ENCODE measurements at regions not wholly inside any gene's neighbourhood (a gene's known extent, or its start where the extent isn't known, plus 50 kb on each side); places are given as distances from the start of the nearest gene placed in this dataset.

DNA sequence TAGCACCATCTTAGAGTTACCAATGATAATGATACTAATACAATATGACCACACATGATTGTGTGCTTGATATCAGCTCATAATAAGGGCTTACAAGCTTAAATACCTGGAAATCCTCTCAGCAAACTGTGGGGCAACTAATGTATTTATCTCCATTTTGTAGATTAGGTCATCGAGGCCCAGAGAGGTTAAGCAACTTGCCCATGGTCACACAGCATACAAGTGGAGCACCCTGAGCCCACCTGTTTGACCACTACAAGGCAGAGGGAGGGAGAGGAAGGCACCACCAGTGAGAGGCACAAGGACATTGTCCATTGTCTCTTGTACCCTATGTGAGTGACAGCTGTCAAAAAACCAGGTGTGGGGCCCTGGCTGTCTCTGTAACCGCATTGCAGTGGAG lies 123.7 kb downstream of the MIAT start:
- peaks cover 0 to 6% of the 10 kb centered on the region in 2 donors for H3K9me3 ChIP-seq
- no peaks in the 10 kb centered on the region for H3K27me3 ChIP-seq
- DNase-seq (ENCODE audit: low spot score): no peak
- peaks cover 12% of the 10 kb centered on the region for H3K36me3 ChIP-seq
- peaks cover 0 to 8% of the 10 kb centered on the region in 2 donors for H3K4me1 ChIP-seq
- H3K27ac ChIP-seq: no peak overlapping the region
- TF ChIP-seq, protein P1, sequence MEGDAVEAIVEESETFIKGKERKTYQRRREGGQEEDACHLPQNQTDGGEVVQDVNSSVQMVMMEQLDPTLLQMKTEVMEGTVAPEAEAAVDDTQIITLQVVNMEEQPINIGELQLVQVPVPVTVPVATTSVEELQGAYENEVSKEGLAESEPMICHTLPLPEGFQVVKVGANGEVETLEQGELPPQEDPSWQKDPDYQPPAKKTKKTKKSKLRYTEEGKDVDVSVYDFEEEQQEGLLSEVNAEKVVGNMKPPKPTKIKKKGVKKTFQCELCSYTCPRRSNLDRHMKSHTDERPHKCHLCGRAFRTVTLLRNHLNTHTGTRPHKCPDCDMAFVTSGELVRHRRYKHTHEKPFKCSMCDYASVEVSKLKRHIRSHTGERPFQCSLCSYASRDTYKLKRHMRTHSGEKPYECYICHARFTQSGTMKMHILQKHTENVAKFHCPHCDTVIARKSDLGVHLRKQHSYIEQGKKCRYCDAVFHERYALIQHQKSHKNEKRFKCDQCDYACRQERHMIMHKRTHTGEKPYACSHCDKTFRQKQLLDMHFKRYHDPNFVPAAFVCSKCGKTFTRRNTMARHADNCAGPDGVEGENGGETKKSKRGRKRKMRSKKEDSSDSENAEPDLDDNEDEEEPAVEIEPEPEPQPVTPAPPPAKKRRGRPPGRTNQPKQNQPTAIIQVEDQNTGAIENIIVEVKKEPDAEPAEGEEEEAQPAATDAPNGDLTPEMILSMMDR (IDR thresholded peaks at IDR 0.05): no peak
- H3K4me3 ChIP-seq: no peak overlapping the region

DNA sequence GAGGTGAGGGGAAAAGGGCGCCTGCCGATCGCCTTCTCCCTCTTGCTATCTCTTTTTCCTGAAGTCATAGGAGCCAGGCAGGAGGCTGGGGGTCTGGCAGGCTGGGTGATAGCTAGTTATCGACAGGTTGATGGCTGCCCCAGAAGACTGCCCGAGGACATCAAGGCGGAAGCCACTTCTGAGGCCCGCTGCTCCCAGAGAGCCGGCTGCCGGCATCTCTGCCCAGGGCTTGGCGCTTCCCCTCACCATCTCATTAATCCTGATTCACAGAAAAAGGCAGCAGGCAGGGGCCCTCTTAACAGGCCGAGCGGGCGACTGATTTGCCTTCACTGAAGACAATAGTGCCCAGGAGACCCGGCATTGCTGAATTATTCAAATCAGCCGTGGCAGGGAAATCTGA lies 124.2 kb downstream of the MIAT start:
- Histone ChIP-seq H3K4me3 (no peak overlapping the region), H3K27ac (no peak overlapping the region), H3K27me3 (no peaks in the 10 kb centered on the region), H3K4me1 (peaks cover 0 to 8% of the 10 kb centered on the region in 2 donors), H3K36me3 (peaks cover 12% of the 10 kb centered on the region), H3K9me3 (peaks cover 0 to 6% of the 10 kb centered on the region in 2 donors)
- TF ChIP-seq, protein P1 (IDR thresholded peaks at IDR 0.05): no peak
- DNase-seq (ENCODE audit: low spot score): no peak

DNA sequence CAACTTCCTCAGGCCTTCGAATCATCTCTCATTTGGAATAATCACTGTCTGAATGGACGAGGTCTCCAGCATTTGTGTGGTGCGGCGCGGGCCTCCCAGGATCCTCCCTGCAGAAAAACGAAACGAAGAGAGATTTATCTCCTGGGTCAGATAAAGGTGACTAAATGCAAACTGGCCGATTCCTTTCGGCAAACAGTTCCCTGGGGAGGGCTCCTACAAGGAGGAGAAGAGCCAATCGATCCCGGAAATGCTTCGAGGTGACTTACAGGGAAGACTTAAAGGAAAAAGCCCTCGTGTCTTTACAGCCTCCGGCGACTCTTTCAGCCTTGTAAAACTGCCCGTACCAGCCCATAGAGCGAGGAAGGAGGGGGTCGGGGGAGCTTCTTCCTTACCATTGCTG lies 126.5 kb downstream of the MIAT start:
- no peak for DNase-seq (ENCODE audit: low spot score)
- Histone ChIP-seq H3K4me3 (no peak overlapping the region), H3K4me1 (no peaks in the 10 kb centered on the region), H3K36me3 (peaks cover 12% of the 10 kb centered on the region), H3K9me3 (peaks cover 0 to 6% of the 10 kb centered on the region in 2 donors), H3K27me3 (no peaks in the 10 kb centered on the region), H3K27ac (no peak overlapping the region)
- TF ChIP-seq, protein P1 (IDR thresholded peaks at IDR 0.05): no peak

DNA sequence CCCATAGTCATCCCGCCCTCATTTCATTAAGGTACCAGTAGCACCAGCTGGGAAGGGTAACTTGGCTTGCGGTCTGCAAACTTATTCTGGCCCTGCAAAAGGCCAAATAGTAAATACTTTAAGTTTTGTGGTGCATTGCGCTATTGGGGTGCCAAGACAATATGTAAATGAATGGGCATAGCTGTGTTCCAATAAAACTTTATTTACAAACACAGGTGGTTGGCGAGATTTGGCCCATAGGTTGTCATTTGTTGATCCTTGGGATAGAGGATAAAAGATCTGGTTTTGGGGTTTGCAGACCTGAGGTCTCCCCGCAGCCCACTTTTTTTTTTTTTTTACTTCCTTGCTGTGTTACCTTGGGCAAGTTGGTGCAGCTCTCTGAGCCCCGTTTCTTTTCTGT lies 127.4 kb downstream of the MIAT start:
- no peak overlapping the region for H3K27ac ChIP-seq
- TF ChIP-seq, protein P1 (IDR thresholded peaks at IDR 0.05): no peak
- H3K27me3 ChIP-seq: no peaks in the 10 kb centered on the region
- no peaks in the 10 kb centered on the region for H3K4me1 ChIP-seq
- H3K9me3 ChIP-seq: peaks cover 0 to 5% of the 10 kb centered on the region in 2 donors
- H3K36me3 ChIP-seq: peaks cover 9% of the 10 kb centered on the region
- no peak for DNase-seq (ENCODE audit: low spot score)
- no peak overlapping the region for H3K4me3 ChIP-seq

DNA sequence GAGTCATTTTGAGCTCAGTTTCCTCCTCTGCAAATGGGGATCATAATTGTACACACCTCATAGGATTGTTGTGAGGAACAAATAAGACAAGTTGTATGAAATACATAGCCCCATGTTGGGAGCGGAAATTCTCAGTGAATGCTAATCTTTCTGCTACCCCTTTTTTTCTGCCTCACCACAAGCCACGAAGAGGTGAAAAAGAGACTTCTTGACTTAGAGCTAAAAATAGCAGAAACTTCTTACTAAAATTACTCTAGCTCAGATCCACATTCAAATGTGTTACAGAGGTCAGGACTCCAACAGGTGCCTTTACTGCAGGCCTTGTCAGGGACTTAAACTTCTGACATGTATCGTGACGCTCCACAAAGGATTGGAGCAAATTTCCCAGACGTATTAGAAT lies 128.5 kb downstream of the MIAT start:
- DNase-seq (ENCODE audit: low spot score): no peak
- no peaks in the 10 kb centered on the region for H3K27me3 ChIP-seq
- TF ChIP-seq, protein P1 (IDR thresholded peaks at IDR 0.05): no peak
- no peak overlapping the region for H3K27ac ChIP-seq
- H3K4me3 ChIP-seq: no peak overlapping the region
- peaks cover 5% of the 10 kb centered on the region for H3K36me3 ChIP-seq
- no peaks in the 10 kb centered on the region for H3K4me1 ChIP-seq
- H3K9me3 ChIP-seq: no peaks in the 10 kb centered on the region

DNA sequence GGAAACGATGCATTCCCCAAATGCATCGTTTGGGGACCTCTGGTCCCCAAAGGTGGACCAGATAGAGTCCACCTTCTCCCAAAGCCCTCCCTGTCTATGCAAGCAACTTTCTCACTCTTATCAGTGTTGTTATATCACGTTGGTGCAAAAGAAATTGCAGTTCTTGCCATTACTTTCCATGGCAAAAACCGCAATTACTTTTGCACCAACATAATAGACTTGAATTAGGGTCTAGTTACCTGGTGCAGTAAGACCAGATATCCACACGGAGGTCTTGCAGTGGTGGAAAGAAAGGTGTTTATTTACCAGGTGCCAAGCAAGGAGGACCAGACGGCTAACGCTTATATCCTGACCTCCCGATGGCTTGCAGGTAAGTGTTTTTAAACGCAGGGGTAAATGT lies 129.0 kb downstream of the MIAT start:
- no peak for DNase-seq (ENCODE audit: low spot score)
- H3K36me3 ChIP-seq: peaks cover under 1% of the 10 kb centered on the region
- no peak overlapping the region for H3K4me3 ChIP-seq
- no peaks in the 10 kb centered on the region for H3K9me3 ChIP-seq
- no peaks in the 10 kb centered on the region for H3K4me1 ChIP-seq
- H3K27me3 ChIP-seq: no peaks in the 10 kb centered on the region
- H3K27ac ChIP-seq: no peak overlapping the region
- TF ChIP-seq, protein P1 (IDR thresholded peaks at IDR 0.05): no peak

All from right atrium auricular region (tissue), 2 donors.